ENCODE measurements at regions not wholly inside any gene's neighbourhood (a gene's known extent, or its start where the extent isn't known, plus 50 kb on each side); places are given as distances from the start of the nearest gene placed in this dataset.

GRCh38 chr6:117215353-117216090 is 49.8 kb upstream of the VGLL2 start:
- Histone ChIP-seq H3F3A (ENCODE audit: insufficient read depth, low read length) (no peaks in the 10 kb centered on the region), H4K20me1 (ENCODE audit: insufficient read depth, low read length) (no peaks in the 10 kb centered on the region), H3K9me2 (ENCODE audit: low read depth, low read length) (no peaks in the 10 kb centered on the region), H3K4me2 (ENCODE audit: low read length) (no peak overlapping the region), H3K9me3 (ENCODE audit: low read length) (no peaks in the 10 kb centered on the region), H3K4me3 (ENCODE audit: low read depth, low read length, poor library complexity, severe bottlenecking) (no peak overlapping the region), H3K4me1 (ENCODE audit: insufficient read depth, low read length, severe bottlenecking) (no peaks in the 10 kb centered on the region), H3K27ac (ENCODE audit: low read depth, low read length, poor library complexity, severe bottlenecking) (no peak overlapping the region), H2AFZ (ENCODE audit: low read length) (no peak overlapping the region), H3K9ac (ENCODE audit: low read length) (no peak overlapping the region), H3K79me2 (ENCODE audit: insufficient read depth, low read length) (no peaks in the 10 kb centered on the region), H3K27me3 (ENCODE audit: insufficient read depth, low read length) (no peaks in the 10 kb centered on the region), H3K36me3 (ENCODE audit: insufficient read depth, low read length) (no peaks in the 10 kb centered on the region)
- no peak for TF ChIP-seq CTCF (IDR thresholded peaks at IDR 0.05; ENCODE audit: low read length)
- TF ChIP-seq EZH2 (IDR thresholded peaks at IDR 0.05; ENCODE audit: borderline replicate concordance, low read length), result no peak
